A673 (cell line): ENCODE measurements at regions not wholly inside any gene's neighbourhood (a gene's known extent, or its start where the extent isn't known, plus 50 kb on each side); places are given as distances from the start of the nearest gene placed in this dataset.

ENCODE experiments used
- BruUV-seq: library from RNA; stranded (reverse); fragments of 400-500 nt; replicated peaks from 2 replicates; lab custom pipeline; 2021; lab: Mats Ljungman, UMichigan
- CTCF ChIA-PET: fragments of 300-600 bp; sonication (Branson Sonifier 250); formaldehyde crosslinking; loops from one replicate; lab custom pipeline; 2022; ENCODE audit warnings: antibody characterized with exemption; lab: Charles Lee
- POLR2A ChIA-PET: fragments of 300-600 bp; sonication (Branson Sonifier 250); formaldehyde crosslinking; loops from one replicate; lab custom pipeline; 2022; ENCODE audit warnings: antibody characterized with exemption; ENCODE audit not compliant: low non-redundant PET; lab: Charles Lee
- DNase-seq: peaks from one replicate; pipeline ENCODE4 v3.0.0-alpha.2; 2015; ENCODE audit warnings: low spot score
- H3K27ac ChIP-seq: fragments of 200-600 bp; sonication (generic); 2 replicates; pipeline ENCODE4 v1.5.1; 2016; ENCODE audit warnings: mixed run types, low read depth, mild to moderate bottlenecking, mixed read lengths, antibody characterized with exemption, low read length; ENCODE audit not compliant: poor library complexity, severe bottlenecking
- H3K27me3 ChIP-seq: fragments of 200-600 bp; sonication (generic); replicated peaks from 2 replicates; pipeline ENCODE4 v1.6.1; 2017; ENCODE audit warnings: mixed run types, low read depth, mild to moderate bottlenecking, mixed read lengths, antibody characterized with exemption, low read length; ENCODE audit not compliant: insufficient read depth, poor library complexity
- H3K36me3 ChIP-seq: fragments of 200-600 bp; sonication (generic); 2 replicates; pipeline ENCODE4 v1.6.1; 2016; ENCODE audit warnings: mixed run types, mild to moderate bottlenecking, mixed read lengths, antibody characterized with exemption, low read length; ENCODE audit not compliant: insufficient read depth, poor library complexity, severe bottlenecking
- H3K4me1 ChIP-seq: fragments of 200-600 bp; sonication (generic); 2 replicates; pipeline ENCODE4 v1.6.1; 2017; ENCODE audit warnings: mixed run types, mild to moderate bottlenecking, mixed read lengths, antibody characterized with exemption, low read length; ENCODE audit not compliant: insufficient read depth, poor library complexity, severe bottlenecking
- H3K4me3 ChIP-seq: fragments of 200-600 bp; sonication (generic); 2 replicates; pipeline ENCODE4 v1.5.1; 2016; ENCODE audit warnings: low read depth, mixed run types, mild to moderate bottlenecking, mixed read lengths, low read length; ENCODE audit not compliant: poor library complexity, severe bottlenecking
- H3K9me3 ChIP-seq: fragments of 200-600 bp; sonication (generic); 2 replicates; pipeline ENCODE4 v1.6.1; 2016; ENCODE audit warnings: mixed run types, low read depth, mild to moderate bottlenecking, mixed read lengths, antibody characterized with exemption, low read length; ENCODE audit not compliant: poor library complexity, severe bottlenecking
- CTCF ChIP-seq: fragments of 300-800, 200-600 bp; sonication (generic); conservative IDR thresholded peaks from 2 replicates; pipeline ENCODE4 v1.5.1; 2017; ENCODE audit warnings: low read depth, mild to moderate bottlenecking, antibody characterized with exemption, low read length, moderate library complexity, mixed read lengths
- EZH2 ChIP-seq: fragments of 200-600 bp; sonication (generic); IDR thresholded peaks from 2 replicates; pipeline ENCODE4 v1.6.1; 2017; ENCODE audit warnings: borderline replicate concordance, low read depth, mild to moderate bottlenecking, mixed read lengths, antibody characterized with exemption, low read length; ENCODE audit not compliant: poor library complexity, severe bottlenecking
- intact Hi-C: fragments of 100-400 bp; cut with micrococcal nuclease; formaldehyde crosslinking; loops from one replicate; pipeline ENCODE4 v1.10.0; 2022; ENCODE audit not compliant: unreplicated experiment

DNA sequence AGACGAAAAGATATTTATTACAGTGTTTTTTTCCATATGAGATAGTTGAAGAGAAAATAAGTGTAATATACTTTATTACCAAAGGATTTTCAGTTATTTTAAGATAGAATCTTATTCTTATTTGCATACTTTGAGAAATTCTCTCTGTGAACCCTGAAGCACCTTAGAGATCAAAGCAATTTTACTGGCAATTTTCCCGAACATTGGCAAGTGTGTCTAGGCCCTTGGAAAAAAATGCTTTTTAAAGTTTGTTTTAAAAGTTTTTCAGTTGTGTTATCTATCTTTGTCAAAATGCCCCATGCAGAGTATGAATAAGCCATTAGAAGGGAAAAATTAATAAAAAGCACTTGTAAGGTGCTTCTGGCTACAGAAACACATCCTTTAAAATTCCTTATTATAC, 276.8 kb upstream of the HSF2 start:
- Histone ChIP-seq H3K4me1 (no peaks in the 10 kb centered on the region), H3K9me3 (no peaks in the 10 kb centered on the region), H3K27me3 (no peaks in the 10 kb centered on the region), H3K36me3 (no peaks in the 10 kb centered on the region), H3K27ac (no peak overlapping the region), H3K4me3 (no peak overlapping the region)
- TF ChIP-seq EZH2 (no peak), CTCF (no peak)
- BruUV-seq: no TSS peak
- intact Hi-C loops: no loop called here
- ChIA-PET POLR2A (no interaction called here), CTCF (no interaction called here)
- no peak for DNase-seq

GRCh38 chr6:122124908-122125307, 274.5 kb upstream of the HSF2 start:
- no peak overlapping the region for H3K4me3 ChIP-seq
- intact Hi-C loops: no loop called here
- H3K27me3 ChIP-seq: no peaks in the 10 kb centered on the region
- no peaks in the 10 kb centered on the region for H3K4me1 ChIP-seq
- POLR2A ChIA-PET: no interaction called here
- DNase-seq: no peak
- H3K27ac ChIP-seq: no peak overlapping the region
- no TSS peak for BruUV-seq
- TF ChIP-seq EZH2 (no peak), CTCF (no peak)
- no peaks in the 10 kb centered on the region for H3K9me3 ChIP-seq
- CTCF ChIA-PET: no interaction called here
- no peaks in the 10 kb centered on the region for H3K36me3 ChIP-seq

DNA sequence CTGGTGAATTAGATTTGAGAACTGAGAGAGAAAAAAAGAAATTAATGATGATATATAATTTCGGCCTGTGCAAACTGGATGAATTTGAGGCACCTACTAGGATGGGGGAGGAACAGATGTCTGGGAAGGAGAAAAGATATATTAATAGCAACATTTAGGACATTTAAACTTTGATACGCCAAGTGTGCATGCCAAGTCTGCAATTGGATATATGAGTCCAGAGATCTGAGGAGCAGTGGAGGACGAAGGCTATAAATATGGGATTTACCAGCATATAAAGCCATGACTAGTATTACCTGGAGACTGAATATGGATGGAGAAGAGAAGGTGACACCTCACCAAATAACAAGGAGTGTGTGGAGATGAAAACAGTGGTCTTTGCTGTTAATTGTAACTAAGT, 272.6 kb upstream of the HSF2 start:
- DNase-seq: no peak
- ChIA-PET POLR2A (no interaction called here), CTCF (no interaction called here)
- intact Hi-C loops: no loop called here
- Histone ChIP-seq H3K36me3 (no peaks in the 10 kb centered on the region), H3K4me3 (no peak overlapping the region), H3K27ac (no peak overlapping the region), H3K4me1 (no peaks in the 10 kb centered on the region), H3K9me3 (no peaks in the 10 kb centered on the region), H3K27me3 (no peaks in the 10 kb centered on the region)
- TF ChIP-seq EZH2: no peak
- no peak for TF ChIP-seq CTCF
- no TSS peak for BruUV-seq
